GM10266 (cell line): ENCODE measurements at regions not wholly inside any gene's neighbourhood (a gene's known extent, or its start where the extent isn't known, plus 50 kb on each side); places are given as distances from the start of the nearest gene placed in this dataset.
"Not testable (repeated sequence)": the region's sequence is repeated elsewhere in the genome, so short reads cannot be mapped to it uniquely, and the experiment has no call there.

Experiments used
- DNase-seq: peaks from one replicate; pipeline ENCODE4 v3.0.0; 2012; ENCODE audit errors: extremely low spot score
- CTCF ChIP-seq: IDR thresholded peaks from 2 replicates; pipeline ENCODE4 v1.5.1; 2012; ENCODE audit warnings: mild to moderate bottlenecking, low read depth; ENCODE audit not compliant: control insufficient read depth, insufficient read depth; ENCODE audit errors: missing control alignments

GRCh38 chrX:102840871-102841705 is 96.0 kb upstream of the RAB40AL start:
- DNase-seq: no peak
- TF ChIP-seq CTCF: no peak

- no peak for TF ChIP-seq CTCF
- DNase-seq: no peak
Observed at GRCh38 chrX:102841706-102842003, 95.4 kb upstream of the RAB40AL start.

GRCh38 chrX:102845020-102845419 is 92.1 kb upstream of the RAB40AL start:
- DNase-seq: no peak
- no peak for TF ChIP-seq CTCF

GRCh38 chrX:102846544-102847236 is 90.4 kb upstream of the RAB40AL start:
- no peak for TF ChIP-seq CTCF

GRCh38 chrX:102847362-102847761 is 89.7 kb upstream of the RAB40AL start:
- TF ChIP-seq CTCF: no peak
- DNase-seq: no peak

More at GRCh38 chrX:102846544-102847236, 90.4 kb upstream of the RAB40AL start:
- DNase-seq: no peak

GRCh38 chrX:102849396-102849795 is 87.7 kb upstream of the RAB40AL start:
- TF ChIP-seq CTCF: no peak
- no peak for DNase-seq

GRCh38 chrX:102858826-102859549 is 78.1 kb upstream of the RAB40AL start:
- not testable (repeated sequence) for DNase-seq
